SK-N-SH (cell line): ENCODE measurements at regions not wholly inside any gene's neighbourhood (a gene's known extent, or its start where the extent isn't known, plus 50 kb on each side); places are given as distances from the start of the nearest gene placed in this dataset.

ENCODE experiments used
- CTCF ChIA-PET: fragments of 300-600, 350-600 bp; formaldehyde crosslinking; extraction: SDS; loops from one replicate; lab custom pipeline; 2021; lab: Yijun Ruan, JAX
- POLR2A ChIA-PET: fragments of 350-600 bp; sonication (Branson Sonifier 250); formaldehyde crosslinking; extraction: SDS; loops from one replicate; lab custom pipeline; 2020; ENCODE audit warnings: antibody characterized with exemption, inconsistent platforms; lab: Yijun Ruan, JAX
- DNase-seq: peaks from one replicate; pipeline ENCODE4 v3.0.0; 2012
- H2AFZ ChIP-seq: fragments of 200-600 bp; sonication (generic); 2 replicates; pipeline ENCODE4 v1.8.1; 2016; ENCODE audit warnings: antibody characterized with exemption, mild to moderate bottlenecking, low read depth
- H3F3A ChIP-seq: fragments of 200-600 bp; sonication (generic); replicated peaks from 2 replicates; pipeline ENCODE3; 2016; ENCODE audit warnings: antibody characterized with exemption, mild to moderate bottlenecking; ENCODE audit not compliant: insufficient read depth
- H3K27ac ChIP-seq, 2 experiments: fragments of 200-500 bp in 1 of 2; fragments of 200-600 bp in 1 of 2; sonication (Bioruptor generic) in 1 of 2; sonication (generic), shearing (Covaris generic) in 1 of 2; 2 replicates each; pipeline versions ENCODE4 v1.5.1 to v1.6.1; 2014 to 2016; ENCODE audit warnings: low read depth in 2 of 2, inconsistent platforms in 1 of 2, low read length in 1 of 2, mild to moderate bottlenecking in 1 of 2, mixed read lengths in 1 of 2
- H3K27me3 ChIP-seq: fragments of 200-600 bp; sonication (generic), shearing (Covaris generic); 2 replicates; pipeline ENCODE4 v1.6.1; 2016; ENCODE audit warnings: mixed run types; ENCODE audit not compliant: insufficient read depth
- H3K36me3 ChIP-seq, 2 experiments: fragments of 200-500 bp in 1 of 2; fragments of 200-600 bp in 1 of 2; sonication (Bioruptor generic) in 1 of 2; sonication (generic) in 1 of 2; replicated peaks in 1 of 2; 2 replicates each; pipeline versions ENCODE3 to v1.5.1; 2014 to 2016; ENCODE audit warnings: low read length in 1 of 2, mild to moderate bottlenecking in 1 of 2; ENCODE audit not compliant: insufficient read depth in 2 of 2, control insufficient read depth in 1 of 2
- H3K4me1 ChIP-seq, 2 experiments: fragments of 200-500 bp in 1 of 2; fragments of 200-600 bp in 1 of 2; sonication (Bioruptor generic) in 1 of 2; sonication (generic), shearing (Covaris generic) in 1 of 2; 2 replicates each; pipeline versions ENCODE4 v1.5.1 to v1.6.1; 2014 to 2016; ENCODE audit warnings: low read depth in 1 of 2, low read length in 1 of 2, mixed run types in 1 of 2; ENCODE audit not compliant: insufficient read depth in 2 of 2, control insufficient read depth in 1 of 2
- H3K4me2 ChIP-seq: fragments of 200-600 bp; sonication (generic), shearing (Covaris generic); 2 replicates; pipeline ENCODE4 v1.6.1; 2017; ENCODE audit warnings: mixed run types
- H3K4me3 ChIP-seq, 2 experiments: fragments of 200-500 bp in 1 of 2; fragments of 200-600 bp in 1 of 2; sonication (Bioruptor generic) in 1 of 2; sonication (generic), shearing (Covaris generic) in 1 of 2; 2 replicates each; pipeline versions ENCODE4 v1.5.1 to v1.8.1; 2014 to 2016; ENCODE audit warnings: low read depth in 2 of 2, inconsistent platforms in 1 of 2, low read length in 1 of 2, mild to moderate bottlenecking in 1 of 2, mixed read lengths in 1 of 2, moderate library complexity in 1 of 2
- H3K79me2 ChIP-seq: fragments of 200-600 bp; sonication (generic); 2 replicates; pipeline ENCODE4 v1.8.1; 2017; ENCODE audit warnings: mild to moderate bottlenecking; ENCODE audit not compliant: insufficient read depth
- H3K9ac ChIP-seq: fragments of 200-600 bp; sonication (generic); 2 replicates; pipeline ENCODE4 v1.6.1; 2017; ENCODE audit warnings: mixed run types
- H3K9me2 ChIP-seq: fragments of 200-600 bp; sonication (generic); 2 replicates; pipeline ENCODE4 v1.6.1; 2017; ENCODE audit warnings: mixed run types
- H3K9me3 ChIP-seq: fragments of 200-600 bp; sonication (generic); 2 replicates; pipeline ENCODE4 v1.6.1; 2017; ENCODE audit warnings: mixed run types, mild to moderate bottlenecking, moderate library complexity
- H4K20me1 ChIP-seq: fragments of 200-600 bp; sonication (generic); 2 replicates; pipeline ENCODE4 v1.6.1; 2017; ENCODE audit warnings: mild to moderate bottlenecking, mixed run types; ENCODE audit not compliant: insufficient read depth
- CHD2 ChIP-seq: fragments of 150-350 bp; IDR thresholded peaks from 2 replicates; pipeline ENCODE4 v1.6.1; 2018; ENCODE audit warnings: low read length; ENCODE audit not compliant: partially characterized antibody
- ELF1 ChIP-seq: IDR thresholded peaks from 2 replicates; pipeline ENCODE4 v1.4.0; 2012
- EZH2phosphoT487 ChIP-seq: fragments of 200-600 bp; sonication (generic); IDR thresholded peaks from 2 replicates; pipeline ENCODE4 v1.6.1; 2017; ENCODE audit warnings: low read depth, mixed run types, mild to moderate bottlenecking, antibody characterized with exemption, moderate library complexity, borderline replicate concordance
- FOSL2 ChIP-seq: IDR thresholded peaks from 2 replicates; pipeline ENCODE4 v1.4.0; 2012; ENCODE audit warnings: low read depth, mild to moderate bottlenecking, moderate library complexity, borderline replicate concordance
- FOXJ3 ChIP-seq: sonication (generic); formaldehyde crosslinking; IDR thresholded peaks from 2 replicates; pipeline ENCODE4 v1.5.1; 2020; ENCODE audit warnings: mild to moderate bottlenecking, missing genetic modification reagents
- GABPA ChIP-seq: IDR thresholded peaks from 2 replicates; pipeline ENCODE4 v1.4.0; 2012; ENCODE audit warnings: low read depth, mild to moderate bottlenecking
- JUND ChIP-seq: IDR thresholded peaks from 2 replicates; pipeline ENCODE4 v1.4.0; 2012
- MEF2A ChIP-seq: IDR thresholded peaks from 2 replicates; pipeline ENCODE4 v1.4.0; 2012; ENCODE audit warnings: low read depth, borderline replicate concordance
- MXI1 ChIP-seq: IDR thresholded peaks from 2 replicates; pipeline ENCODE4 v1.6.1; 2012; ENCODE audit warnings: mild to moderate bottlenecking, low read depth, low read length, improper control_type of control experiment
- RAD21 ChIP-seq: IDR thresholded peaks from 2 replicates; pipeline ENCODE4 v1.6.1; 2012; ENCODE audit warnings: mild to moderate bottlenecking, low read length
- RCOR1 ChIP-seq: fragments of 150-350 bp; IDR thresholded peaks from 2 replicates; pipeline ENCODE4 v1.6.1; 2017; ENCODE audit warnings: antibody characterized with exemption, low read length
- RFX5 ChIP-seq: IDR thresholded peaks from 2 replicates; pipeline ENCODE4 v1.6.1; 2012; ENCODE audit warnings: mild to moderate bottlenecking, improper control_type of control experiment, low read length
- SIN3A ChIP-seq: IDR thresholded peaks from 2 replicates; pipeline ENCODE4 v1.6.1; 2012; ENCODE audit warnings: low read depth, mild to moderate bottlenecking, low read length, moderate library complexity, borderline replicate concordance
- SMC3 ChIP-seq: IDR thresholded peaks from 2 replicates; pipeline ENCODE4 v1.6.1; 2012; ENCODE audit warnings: low read depth, low read length, improper control_type of control experiment
- TAF1 ChIP-seq: IDR thresholded peaks from 2 replicates; pipeline ENCODE4 v1.6.1; 2012; ENCODE audit warnings: low read depth, mild to moderate bottlenecking, low read length, moderate library complexity, borderline replicate concordance
- TCF12 ChIP-seq: IDR thresholded peaks from 2 replicates; pipeline ENCODE4 v1.4.0; 2012
- TEAD4 ChIP-seq: IDR thresholded peaks from 2 replicates; pipeline ENCODE4 v1.4.0; 2012; ENCODE audit warnings: mild to moderate bottlenecking, borderline replicate concordance; ENCODE audit not compliant: insufficient read depth
- YY1 ChIP-seq: IDR thresholded peaks from 2 replicates; pipeline ENCODE4 v1.4.0; 2012; ENCODE audit warnings: low read depth, mild to moderate bottlenecking
- whole genome bisulfite sequencing: methylation state at CpG from one replicate; pipeline ENCODE4 v1.1.6; 2017; ENCODE audit warnings: low lambda C conversion rate; 5-methylcytosine and 5-hydroxymethylcytosine counted together
- TF ChIP-seq, protein P1 (sequence below): IDR thresholded peaks from 2 replicates; pipeline ENCODE4 v1.4.0; 2012; ENCODE audit warnings: low read depth, borderline replicate concordance
- TF ChIP-seq, protein P2 (sequence below): fragments of 200-600 bp; sonication (generic); IDR thresholded peaks from 2 replicates; pipeline ENCODE4 v1.6.1; 2017; ENCODE audit warnings: antibody characterized with exemption, mild to moderate bottlenecking, moderate library complexity
- TF ChIP-seq, protein P3 (sequence below): IDR thresholded peaks from 2 replicates; pipeline ENCODE4 v1.4.0; 2012; ENCODE audit warnings: low read depth, borderline replicate concordance
- TF ChIP-seq, protein P4 (sequence below): fragments of 150-350 bp; IDR thresholded peaks from 2 replicates; pipeline ENCODE4 v1.6.1; 2016; ENCODE audit warnings: mild to moderate bottlenecking, low read depth, low read length

DNA sequence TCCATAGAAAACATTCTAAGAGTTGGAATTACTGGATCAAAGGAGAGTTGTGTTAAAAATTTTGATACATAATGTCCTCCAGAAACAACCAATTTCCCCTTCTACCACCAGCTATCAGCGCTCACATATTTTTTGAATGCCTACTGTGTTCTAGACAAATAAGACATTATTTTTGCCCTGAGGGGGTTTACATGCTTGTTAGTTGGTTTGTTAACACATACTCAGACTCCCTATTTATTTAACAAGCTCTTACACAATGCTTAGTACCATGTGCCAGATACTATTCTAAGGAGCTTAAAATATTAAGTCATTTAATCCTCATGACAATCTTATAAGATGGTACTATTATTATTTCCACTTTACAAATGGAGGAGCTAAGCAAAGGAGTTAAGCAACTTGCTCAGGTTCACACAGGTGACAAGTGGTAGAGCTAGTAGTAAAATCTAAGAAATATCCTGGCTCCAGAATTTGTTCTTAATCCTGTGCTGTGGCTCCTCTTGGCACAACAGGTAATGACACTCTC is 194.2 kb downstream of the UTP18 start:
- Histone ChIP-seq H3K4me1 (no peaks in the 10 kb centered on the region), H3F3A (no peaks in the 10 kb centered on the region), H2AFZ (no peak overlapping the region), H3K79me2 (no peaks in the 10 kb centered on the region), H3K36me3 (no peaks in the 10 kb centered on the region), H3K4me3 (no peak overlapping the region), H3K4me2 (no peak overlapping the region), H4K20me1 (no peaks in the 10 kb centered on the region), H3K27ac (no peak overlapping the region), H3K9me3 (peaks cover 4% of the 10 kb centered on the region; the same call in 1 of the 2 replicates), H3K9ac (no peak overlapping the region), H3K9me2 (no peaks in the 10 kb centered on the region), H3K27me3 (no peaks in the 10 kb centered on the region)
- DNase-seq, result no peak
- 58% methylated on average over 1 of the region's 1 CpG for WGBS
- ChIA-PET POLR2A (no interaction called here), CTCF (interaction anchor here (0.6 to 2.9 kb wide), 4 partner anchors 8 to 157 kb away, joined by 3 to 14 read pairs (median 4); no protein-coding TSS in a partner anchor)
- no peak for TF ChIP-seq RAD21
- TF ChIP-seq EZH2phosphoT487, result no peak
- TF ChIP-seq SMC3, result no peak
- no peak for TF ChIP-seq RCOR1
- TF ChIP-seq, protein P1, sequence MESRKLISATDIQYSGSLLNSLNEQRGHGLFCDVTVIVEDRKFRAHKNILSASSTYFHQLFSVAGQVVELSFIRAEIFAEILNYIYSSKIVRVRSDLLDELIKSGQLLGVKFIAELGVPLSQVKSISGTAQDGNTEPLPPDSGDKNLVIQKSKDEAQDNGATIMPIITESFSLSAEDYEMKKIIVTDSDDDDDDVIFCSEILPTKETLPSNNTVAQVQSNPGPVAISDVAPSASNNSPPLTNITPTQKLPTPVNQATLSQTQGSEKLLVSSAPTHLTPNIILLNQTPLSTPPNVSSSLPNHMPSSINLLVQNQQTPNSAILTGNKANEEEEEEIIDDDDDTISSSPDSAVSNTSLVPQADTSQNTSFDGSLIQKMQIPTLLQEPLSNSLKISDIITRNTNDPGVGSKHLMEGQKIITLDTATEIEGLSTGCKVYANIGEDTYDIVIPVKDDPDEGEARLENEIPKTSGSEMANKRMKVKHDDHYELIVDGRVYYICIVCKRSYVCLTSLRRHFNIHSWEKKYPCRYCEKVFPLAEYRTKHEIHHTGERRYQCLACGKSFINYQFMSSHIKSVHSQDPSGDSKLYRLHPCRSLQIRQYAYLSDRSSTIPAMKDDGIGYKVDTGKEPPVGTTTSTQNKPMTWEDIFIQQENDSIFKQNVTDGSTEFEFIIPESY, result no peak
- TF ChIP-seq RFX5, result no peak
- TF ChIP-seq YY1, result no peak
- TF ChIP-seq ELF1, result no peak
- TF ChIP-seq FOXJ3 (CRISPR knock-in tag), result no peak
- TF ChIP-seq CHD2, result no peak

DNA sequence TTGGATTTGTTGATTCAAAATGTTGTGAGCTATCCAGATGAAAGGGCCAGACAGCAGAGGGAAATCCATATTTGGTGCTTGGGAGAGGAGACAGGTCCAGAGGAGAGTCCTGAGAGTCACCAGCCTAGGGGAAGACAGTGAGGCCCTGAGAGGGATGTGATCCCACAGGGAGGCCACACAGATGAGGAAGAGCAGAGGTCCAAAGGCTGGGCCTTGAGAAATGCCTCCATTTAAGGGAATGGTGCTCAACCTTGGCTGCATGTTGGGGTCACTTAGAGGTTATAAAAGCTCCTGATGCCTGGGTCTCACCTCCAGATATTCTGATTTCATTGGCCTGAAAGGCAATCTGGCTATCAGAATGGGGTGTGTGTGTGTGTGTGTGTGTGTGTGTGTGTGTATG is 194.9 kb downstream of the UTP18 start:
- no peaks in the 10 kb centered on the region for H3K36me3 ChIP-seq
- H4K20me1 ChIP-seq, result no peaks in the 10 kb centered on the region
- no peak overlapping the region for H2AFZ ChIP-seq
- H3F3A ChIP-seq, result no peaks in the 10 kb centered on the region
- no peak overlapping the region for H3K9ac ChIP-seq
- H3K27me3 ChIP-seq, result no peaks in the 10 kb centered on the region
- ChIA-PET CTCF (interaction anchor here (1.2 to 2.9 kb wide), 4 partner anchors 15 to 157 kb away, joined by 4 to 14 read pairs (median 4); no protein-coding TSS in a partner anchor), POLR2A (no interaction called here)
- no peak overlapping the region for H3K27ac ChIP-seq
- H3K4me1 ChIP-seq, result no peaks in the 10 kb centered on the region
- no peak overlapping the region for H3K4me2 ChIP-seq
- peaks cover 4% of the 10 kb centered on the region; the same call in 1 of the 2 replicates for H3K9me3 ChIP-seq
- no peaks in the 10 kb centered on the region for H3K9me2 ChIP-seq
- H3K79me2 ChIP-seq, result no peaks in the 10 kb centered on the region
- no peak for DNase-seq
- no peak overlapping the region for H3K4me3 ChIP-seq
- TF ChIP-seq, protein P2, sequence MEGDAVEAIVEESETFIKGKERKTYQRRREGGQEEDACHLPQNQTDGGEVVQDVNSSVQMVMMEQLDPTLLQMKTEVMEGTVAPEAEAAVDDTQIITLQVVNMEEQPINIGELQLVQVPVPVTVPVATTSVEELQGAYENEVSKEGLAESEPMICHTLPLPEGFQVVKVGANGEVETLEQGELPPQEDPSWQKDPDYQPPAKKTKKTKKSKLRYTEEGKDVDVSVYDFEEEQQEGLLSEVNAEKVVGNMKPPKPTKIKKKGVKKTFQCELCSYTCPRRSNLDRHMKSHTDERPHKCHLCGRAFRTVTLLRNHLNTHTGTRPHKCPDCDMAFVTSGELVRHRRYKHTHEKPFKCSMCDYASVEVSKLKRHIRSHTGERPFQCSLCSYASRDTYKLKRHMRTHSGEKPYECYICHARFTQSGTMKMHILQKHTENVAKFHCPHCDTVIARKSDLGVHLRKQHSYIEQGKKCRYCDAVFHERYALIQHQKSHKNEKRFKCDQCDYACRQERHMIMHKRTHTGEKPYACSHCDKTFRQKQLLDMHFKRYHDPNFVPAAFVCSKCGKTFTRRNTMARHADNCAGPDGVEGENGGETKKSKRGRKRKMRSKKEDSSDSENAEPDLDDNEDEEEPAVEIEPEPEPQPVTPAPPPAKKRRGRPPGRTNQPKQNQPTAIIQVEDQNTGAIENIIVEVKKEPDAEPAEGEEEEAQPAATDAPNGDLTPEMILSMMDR, result no peak
- TF ChIP-seq, protein P1, result no peak
- TF ChIP-seq TCF12, result no peak
- no peak for TF ChIP-seq GABPA
- TF ChIP-seq FOSL2, result no peak
- TF ChIP-seq TAF1, result no peak
- no peak for TF ChIP-seq SIN3A
- TF ChIP-seq MXI1, result no peak
- TF ChIP-seq, protein P3, sequence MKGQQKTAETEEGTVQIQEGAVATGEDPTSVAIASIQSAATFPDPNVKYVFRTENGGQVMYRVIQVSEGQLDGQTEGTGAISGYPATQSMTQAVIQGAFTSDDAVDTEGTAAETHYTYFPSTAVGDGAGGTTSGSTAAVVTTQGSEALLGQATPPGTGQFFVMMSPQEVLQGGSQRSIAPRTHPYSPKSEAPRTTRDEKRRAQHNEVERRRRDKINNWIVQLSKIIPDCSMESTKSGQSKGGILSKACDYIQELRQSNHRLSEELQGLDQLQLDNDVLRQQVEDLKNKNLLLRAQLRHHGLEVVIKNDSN, result no peak
- TF ChIP-seq MEF2A, result no peak
- TF ChIP-seq, protein P4, sequence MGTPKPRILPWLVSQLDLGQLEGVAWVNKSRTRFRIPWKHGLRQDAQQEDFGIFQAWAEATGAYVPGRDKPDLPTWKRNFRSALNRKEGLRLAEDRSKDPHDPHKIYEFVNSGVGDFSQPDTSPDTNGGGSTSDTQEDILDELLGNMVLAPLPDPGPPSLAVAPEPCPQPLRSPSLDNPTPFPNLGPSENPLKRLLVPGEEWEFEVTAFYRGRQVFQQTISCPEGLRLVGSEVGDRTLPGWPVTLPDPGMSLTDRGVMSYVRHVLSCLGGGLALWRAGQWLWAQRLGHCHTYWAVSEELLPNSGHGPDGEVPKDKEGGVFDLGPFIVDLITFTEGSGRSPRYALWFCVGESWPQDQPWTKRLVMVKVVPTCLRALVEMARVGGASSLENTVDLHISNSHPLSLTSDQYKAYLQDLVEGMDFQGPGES, result no peak
- TF ChIP-seq RCOR1, result no peak
- no peak for TF ChIP-seq YY1
- TF ChIP-seq TEAD4, result no peak
- TF ChIP-seq JUND, result no peak
- TF ChIP-seq ELF1, result no peak
